GM18907 (cell line): ENCODE measurements at regions not wholly inside any gene's neighbourhood (a gene's known extent, or its start where the extent isn't known, plus 50 kb on each side); places are given as distances from the start of the nearest gene placed in this dataset.
A peak's percentile ranks its signal among the peaks of the same experiment; 100 is the strongest.
"Not testable (repeated sequence)": the region's sequence is repeated elsewhere in the genome, so short reads cannot be mapped to it uniquely, and the experiment has no call there.

Experiments
- ATAC-seq: cut with Tn5 transposase; IDR thresholded peaks from one replicate; pipeline ENCODE4 v1.9.1; 2021; ENCODE audit warnings: mild to moderate bottlenecking, moderate library complexity; ENCODE audit not compliant: unreplicated experiment

DNA sequence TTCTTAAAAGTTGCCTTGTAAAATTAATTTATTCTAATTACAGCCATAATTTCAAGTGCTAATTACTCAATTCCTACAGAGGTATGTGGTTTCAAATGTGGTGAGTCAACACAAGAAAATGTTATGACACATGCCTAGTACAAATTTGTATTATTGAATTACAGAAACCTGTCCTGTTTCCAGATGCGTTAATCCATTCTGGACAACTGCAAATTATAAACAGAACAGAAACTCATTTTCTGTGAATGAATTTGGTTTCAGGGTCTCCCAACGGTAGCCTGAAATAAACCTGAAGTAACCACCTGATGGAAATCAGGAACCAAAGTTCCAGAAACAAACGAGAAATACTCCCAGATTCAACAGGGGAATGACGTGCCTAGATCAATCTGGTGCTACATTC lies 328.6 kb upstream of the F9 start:
- ATAC-seq = no peak

DNA sequence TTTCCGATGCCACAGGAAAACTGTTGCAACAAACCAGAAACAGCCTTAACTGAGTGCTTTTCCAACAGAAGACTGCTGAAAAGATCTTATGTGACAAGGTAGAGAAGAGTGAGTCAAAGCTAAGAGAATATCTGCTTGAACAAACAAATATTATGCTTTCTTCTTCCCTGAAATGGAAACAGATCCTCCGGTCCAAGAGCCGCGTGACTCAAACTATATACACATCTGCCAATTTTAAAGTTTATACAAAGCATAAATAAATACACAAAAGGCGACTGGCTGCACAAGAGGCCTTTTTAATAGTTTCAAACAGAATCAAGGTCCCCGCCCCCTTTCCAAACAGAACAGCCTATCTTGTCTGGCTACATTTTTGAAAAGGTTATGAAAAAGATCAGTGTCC lies 329.7 kb upstream of the F9 start:
- ATAC-seq = no peak

GRCh38 chrX:139200346-139200745 lies 330.2 kb upstream of the F9 start:
- no peak for ATAC-seq

DNA sequence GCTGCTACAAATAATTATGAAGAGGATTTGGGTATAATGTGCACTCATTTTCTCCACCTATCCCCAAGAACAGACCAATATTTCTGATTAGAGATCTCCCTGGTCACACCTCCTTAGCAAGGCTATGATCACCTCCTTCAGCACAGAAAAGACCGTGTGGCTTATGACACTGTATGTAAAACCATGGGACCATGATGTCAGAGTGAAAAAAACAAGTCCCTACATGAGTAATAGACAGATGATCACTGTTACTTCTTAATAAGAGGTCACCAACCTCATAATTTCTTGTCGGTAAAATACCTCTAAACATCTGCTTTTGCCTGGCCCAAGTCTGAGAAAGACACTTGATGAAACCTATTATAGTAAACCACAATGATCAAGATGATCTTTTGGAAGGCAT lies 330.6 kb upstream of the F9 start:
- ATAC-seq = no peak

DNA sequence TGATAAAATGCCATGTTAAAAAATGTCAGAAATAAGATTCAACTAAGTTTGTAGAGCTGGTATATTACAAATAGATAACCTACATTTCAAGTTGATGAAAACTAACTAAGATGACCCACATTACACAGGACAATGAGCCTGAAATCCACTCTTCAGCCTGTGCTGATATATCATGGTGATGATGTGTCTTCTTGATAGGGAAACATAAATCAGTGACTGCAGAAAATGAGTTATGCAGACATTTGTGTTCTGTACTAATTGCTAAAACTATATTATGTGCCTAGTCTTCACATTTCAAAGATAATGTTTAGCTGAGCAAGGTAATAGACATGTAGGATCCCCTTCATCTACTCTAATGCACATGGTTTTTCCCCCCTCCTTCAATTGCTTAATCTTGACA lies 331.6 kb upstream of the F9 start:
- no peak for ATAC-seq

DNA sequence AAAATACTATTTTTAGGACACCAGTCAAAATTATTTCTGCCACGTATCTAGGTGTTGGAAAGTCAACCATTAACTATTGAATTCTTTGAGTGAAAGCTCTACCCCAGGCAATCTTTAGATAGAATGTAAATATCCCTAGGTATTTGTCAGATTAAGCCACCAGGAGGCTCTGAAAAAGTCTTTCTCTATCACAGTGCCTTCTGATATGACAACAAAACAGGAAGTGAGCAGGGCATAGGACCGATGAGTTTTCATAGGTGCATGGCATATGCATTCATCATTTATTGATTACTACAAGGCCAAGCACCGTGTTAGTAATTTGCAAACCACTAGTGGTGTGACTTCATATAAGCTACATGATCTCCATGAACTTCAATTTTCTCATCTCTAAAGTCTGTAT lies 333.6 kb upstream of the F9 start:
- ATAC-seq = no peak

DNA sequence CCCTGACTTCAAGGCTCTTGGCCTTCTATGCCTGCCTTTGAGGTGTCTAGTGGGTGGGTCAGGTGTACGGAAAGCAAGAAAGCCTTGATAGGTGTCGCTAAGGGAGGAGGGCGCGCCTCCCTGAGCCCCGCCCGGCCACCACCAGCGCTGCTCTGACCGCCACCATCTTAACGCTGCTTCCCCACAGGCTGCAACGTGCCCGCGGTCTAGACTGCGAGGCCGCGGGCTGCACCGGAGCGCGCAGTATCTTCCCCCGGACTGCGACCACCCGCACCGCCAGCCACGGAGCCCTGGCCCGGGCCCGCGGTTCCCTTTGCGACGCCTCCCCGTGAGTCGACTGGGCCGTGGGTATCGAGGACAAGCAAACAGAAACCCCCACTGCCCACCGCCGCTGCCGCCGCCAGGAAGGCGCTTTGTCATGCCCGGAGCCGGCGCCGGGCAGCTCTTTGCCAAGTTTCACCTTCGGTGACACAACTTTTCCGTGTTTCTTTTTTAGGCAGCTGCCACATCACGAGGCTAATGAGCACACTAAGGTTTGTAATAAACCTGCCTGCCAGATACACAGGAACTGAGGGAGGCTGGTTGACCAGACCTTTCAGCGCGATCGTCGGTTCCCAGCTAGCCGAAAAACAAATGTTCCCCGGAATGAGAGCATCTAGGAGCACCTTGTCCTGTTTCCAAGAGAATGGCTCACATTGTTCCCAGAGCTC lies 335.8 kb upstream of the F9 start:
- ATAC-seq = peak; percentile 43

- ATAC-seq = no peak
Observed at GRCh38 chrX:139192386-139192961, 338.1 kb upstream of the F9 start.

DNA sequence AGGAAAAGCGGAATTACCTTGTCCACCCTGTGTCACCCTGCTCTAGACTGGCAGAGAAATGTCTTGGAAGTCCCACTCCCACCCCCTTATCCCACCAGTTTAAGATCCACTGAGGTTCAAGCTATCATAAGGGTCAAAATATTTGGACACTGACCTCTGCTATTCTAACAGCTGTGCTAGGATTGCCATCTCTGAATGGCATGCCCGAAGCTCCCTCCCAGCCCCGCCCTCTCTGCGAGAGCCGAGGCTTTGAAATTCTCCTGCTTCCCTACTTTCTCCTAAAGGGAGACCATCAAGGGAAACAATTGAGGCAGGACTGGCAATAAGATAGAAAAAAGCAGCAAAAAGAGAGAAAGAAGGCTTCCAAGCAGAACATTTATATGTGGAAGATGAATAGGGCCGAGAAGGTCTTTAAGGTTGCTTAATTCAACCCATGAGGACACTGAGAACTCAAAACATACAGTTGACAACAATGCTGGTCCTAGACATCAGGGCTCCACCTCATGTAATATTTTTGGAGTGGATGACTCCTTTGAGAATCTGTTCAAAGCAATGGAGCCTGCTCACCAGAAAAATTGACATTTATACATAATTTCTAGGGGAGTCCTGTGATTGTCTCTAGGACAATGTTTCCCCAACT lies 338.7 kb upstream of the F9 start:
- ATAC-seq = no peak

DNA sequence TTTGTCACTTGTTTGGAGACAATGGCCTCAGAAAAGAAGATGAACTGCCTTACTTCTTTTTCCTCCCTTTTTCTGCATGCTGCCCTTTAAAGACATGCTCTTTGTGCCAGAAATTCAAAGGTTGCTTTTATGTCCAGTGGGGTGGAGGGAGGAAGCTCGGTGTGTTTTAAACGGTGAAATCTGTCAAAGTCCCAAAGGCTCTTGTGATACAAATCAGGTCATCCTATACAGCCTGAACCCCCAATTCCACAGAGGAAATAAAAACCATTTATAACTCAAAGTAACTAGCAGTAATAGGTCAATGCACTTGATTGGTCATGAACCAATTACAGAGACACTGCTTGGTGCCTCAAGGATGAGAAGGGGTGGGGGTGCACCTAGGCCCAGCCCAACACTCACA lies 339.3 kb upstream of the F9 start:
- ATAC-seq = no peak

- ATAC-seq = no peak
Observed at GRCh38 chrX:139187738-139188137, 342.8 kb upstream of the F9 start.

- no peak for ATAC-seq
Observed at GRCh38 chrX:139186991-139187390, 343.5 kb upstream of the F9 start.

- ATAC-seq = peak; percentile 93
Observed at GRCh38 chrX:139179592-139179991, 350.9 kb upstream of the F9 start.

DNA sequence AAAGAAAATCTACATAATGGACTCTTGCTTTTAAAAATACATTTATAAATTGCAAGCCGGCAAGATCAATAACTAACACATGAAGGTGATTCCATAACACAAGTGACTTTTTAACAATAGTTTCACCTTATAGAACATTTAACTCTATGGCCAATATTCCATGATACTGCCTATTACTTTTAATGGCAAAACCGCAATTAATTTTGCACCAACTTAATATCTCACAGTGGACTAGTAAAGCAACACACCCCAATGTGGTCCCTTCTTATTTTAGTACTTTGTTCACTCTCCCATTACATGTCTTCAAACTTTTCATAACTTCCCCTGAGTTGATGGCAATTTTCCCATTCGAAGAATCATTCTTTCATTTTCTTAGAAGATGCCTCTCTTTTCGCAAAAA lies 351.6 kb upstream of the F9 start:
- ATAC-seq = no peak

DNA sequence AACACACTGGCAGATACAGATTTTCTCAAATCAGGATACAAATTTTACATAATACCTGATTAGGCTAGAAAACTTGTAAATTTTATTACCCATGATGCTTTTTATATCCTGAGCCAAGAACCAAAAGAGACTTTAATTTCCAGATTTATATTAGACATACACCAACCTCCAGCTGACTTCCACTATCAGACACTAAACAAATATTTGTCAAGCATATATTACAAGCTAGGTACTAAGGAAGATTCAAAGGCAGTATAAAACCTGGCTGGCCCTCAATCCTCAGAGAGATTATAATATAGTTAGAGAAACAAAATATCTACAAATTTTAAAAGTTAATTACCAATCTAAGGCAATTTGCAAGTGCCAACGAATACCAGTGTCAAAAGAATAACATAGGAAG lies 357.8 kb upstream of the F9 start:
- ATAC-seq = no peak

- no peak for ATAC-seq
Observed at GRCh38 chrX:139170526-139171173, 359.9 kb upstream of the F9 start.

GRCh38 chrX:139167282-139167681 lies 363.3 kb upstream of the F9 start:
- no peak for ATAC-seq

- ATAC-seq = no peak
Observed at GRCh38 chrX:139158256-139158655, 372.3 kb upstream of the F9 start.

DNA sequence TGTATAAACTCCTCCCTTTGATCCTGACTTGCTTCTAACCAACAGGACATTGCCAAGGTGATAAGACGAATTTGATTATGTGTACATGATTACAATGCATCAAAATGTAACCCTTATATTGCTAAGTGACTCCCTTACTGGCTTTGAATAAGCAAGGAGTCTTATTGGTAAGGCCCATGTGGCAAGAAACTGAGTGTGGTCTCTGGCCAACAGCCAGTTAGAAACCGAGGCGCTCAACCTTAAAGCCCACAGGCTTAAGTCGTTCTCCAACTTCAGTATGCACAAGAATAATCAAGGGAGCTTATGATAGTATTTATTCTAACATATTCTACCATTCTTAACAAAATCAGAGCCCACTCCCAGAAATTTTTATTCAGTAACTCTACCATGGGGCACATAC lies 374.2 kb upstream of the F9 start:
- ATAC-seq = no peak

DNA sequence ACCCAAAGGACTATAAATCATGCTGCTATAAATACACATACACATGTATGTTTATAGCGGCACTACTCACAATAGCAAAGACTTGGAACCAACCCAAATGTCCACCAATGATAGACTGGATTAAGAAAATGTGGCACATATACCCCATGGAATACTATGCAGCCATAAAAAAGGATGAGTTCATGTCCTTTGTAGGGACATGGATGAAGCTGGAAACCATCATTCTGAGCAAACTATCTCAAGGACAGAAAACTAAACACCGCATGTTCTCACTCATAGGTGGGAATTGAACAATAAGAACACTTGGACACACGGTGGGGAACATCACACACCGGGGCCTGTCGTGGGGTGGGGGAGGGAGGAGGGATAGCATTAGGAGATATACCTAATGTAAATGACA lies 383.9 kb upstream of the F9 start:
- ATAC-seq = not testable (repeated sequence)

DNA sequence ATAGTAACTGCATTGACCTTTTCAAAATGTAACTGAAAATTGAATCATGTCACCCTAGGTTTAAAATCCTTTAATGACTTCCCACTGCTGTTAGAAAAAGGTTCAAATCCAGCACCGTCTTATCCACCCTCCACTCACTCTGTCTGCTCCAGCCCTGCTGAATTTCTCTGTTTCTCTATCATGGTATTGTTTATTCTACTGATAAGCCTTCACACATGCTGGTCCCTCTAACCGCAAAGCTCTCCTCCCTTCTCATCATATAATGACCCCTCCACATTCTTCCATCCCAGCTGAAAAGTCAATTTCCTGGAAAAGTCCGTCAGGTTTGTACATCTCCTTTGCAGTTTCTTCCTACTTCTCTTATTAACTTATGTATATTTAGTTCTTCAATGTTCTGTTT lies 389.2 kb upstream of the F9 start:
- no peak for ATAC-seq

DNA sequence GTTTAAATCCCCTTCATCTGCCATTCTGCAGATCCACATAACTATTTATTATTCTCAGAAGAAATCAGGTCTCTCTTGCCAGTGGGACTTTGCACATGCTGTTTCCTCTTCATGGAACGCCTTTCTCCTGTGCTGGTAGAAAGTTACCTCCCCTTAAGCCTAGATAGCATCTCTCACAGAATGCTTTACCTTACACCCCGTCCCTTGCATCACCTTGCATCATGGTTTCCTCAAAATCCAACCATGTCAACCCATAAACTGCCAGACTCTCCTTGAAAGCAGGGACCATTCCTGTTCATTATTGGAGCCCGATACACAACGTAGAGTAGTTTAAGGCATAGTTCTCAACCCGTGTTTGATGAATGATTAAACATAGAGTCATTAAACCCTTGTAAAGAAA lies 396.2 kb upstream of the F9 start:
- no peak for ATAC-seq
